Naive thymus-derived CD8-positive, alpha-beta T cell (primary cell): ENCODE measurements at regions not wholly inside any gene's neighbourhood (a gene's known extent, or its start where the extent isn't known, plus 50 kb on each side); places are given as distances from the start of the nearest gene placed in this dataset.

Source experiments
- ATAC-seq, 2 donors: fragments of 150-1000 bp; cut with Tn5 transposase in 1 of 2; sonication (Bioruptor Pico), chemical (Tn5 transposase) in 1 of 2; 1 replicate in 1 of 2; 2 replicates in 1 of 2; pipeline ENCODE4 v1.10.0; 2021; ENCODE audit warnings: mild to moderate bottlenecking in 2 of 2, moderate library complexity in 2 of 2
- POLR2A ChIA-PET: fragments of 350-600 bp; sonication (Branson Sonifier 250); formaldehyde crosslinking; loops from one replicate; lab custom pipeline; 2021; ENCODE audit warnings: antibody characterized with exemption; lab: Charles Lee
- DNase-seq, 10 donors: peaks; one replicate each; pipeline versions ENCODE4 v3.0.0 to v3.0.0-alpha.2; 2020 to 2022
- H3K27ac Mint-ChIP-seq, 10 donors: one replicate each; pipeline ENCODE4 v1.8.0; 2020 to 2022; ENCODE audit warnings: mild to moderate bottlenecking in 10 of 10, mixed read lengths in 10 of 10, moderate library complexity in 4 of 10, inconsistent platforms in 1 of 10
- H3K27me3 Mint-ChIP-seq, 5 donors: one replicate each; pipeline ENCODE4 v1.8.0; 2021 to 2022; ENCODE audit warnings: mixed read lengths in 5 of 5
- H3K36me3 Mint-ChIP-seq, 3 donors: one replicate each; pipeline ENCODE4 v1.8.0; 2020 to 2022; ENCODE audit warnings: mixed read lengths in 3 of 3, mild to moderate bottlenecking in 2 of 3, inconsistent platforms in 1 of 3
- H3K4me1 Mint-ChIP-seq, 4 donors: one replicate each; pipeline ENCODE4 v1.8.0; 2021 to 2022; ENCODE audit warnings: mixed read lengths in 4 of 4
- H3K4me3 Mint-ChIP-seq, 10 donors: one replicate each; pipeline ENCODE4 v1.8.0; 2020 to 2022; ENCODE audit warnings: mild to moderate bottlenecking in 10 of 10, mixed read lengths in 10 of 10, moderate library complexity in 6 of 10, inconsistent platforms in 1 of 10
- H3K9me3 Mint-ChIP-seq, 9 donors: one replicate each; pipeline ENCODE4 v1.8.0; 2020 to 2022; ENCODE audit warnings: mixed read lengths in 9 of 9, mild to moderate bottlenecking in 3 of 9, inconsistent platforms in 1 of 9, moderate library complexity in 1 of 9

DNA sequence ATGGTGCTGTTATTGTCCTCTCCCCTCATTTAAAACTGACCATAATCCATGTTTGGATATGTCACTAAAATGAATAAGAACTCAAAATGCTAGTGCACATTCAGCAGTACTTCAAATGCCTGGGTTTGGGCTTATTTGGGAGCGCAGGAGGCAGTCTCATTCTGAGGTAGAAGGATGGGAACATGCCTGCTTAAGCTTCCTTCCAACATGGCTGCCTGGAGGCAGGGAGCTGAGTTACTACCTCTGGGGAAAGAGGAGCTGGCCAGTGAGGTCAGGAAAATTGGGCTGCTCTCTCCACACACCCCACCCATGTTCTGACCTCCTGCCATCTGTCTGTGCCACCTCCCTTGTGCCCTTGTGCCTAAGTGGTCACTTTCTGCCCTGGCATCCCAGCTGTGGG, 85.7 kb downstream of the PTPRS start:
- H3K9me3 Mint-ChIP-seq, result peaks cover 3 to 40% (median 23%) of the 10 kb centered on the region in 9 donors
- H3K27ac Mint-ChIP-seq, result no peak overlapping the region
- POLR2A ChIA-PET, result interaction anchor here (0.5 kb wide), 1 partner anchor 192 kb away, joined by 3 read pairs; no protein-coding TSS in a partner anchor
- H3K36me3 Mint-ChIP-seq, result peaks cover 13 to 20% (median 20%) of the 10 kb centered on the region in 3 donors
- H3K4me1 Mint-ChIP-seq, result no peaks in the 10 kb centered on the region
- ATAC-seq (no peak), DNase-seq (no peak)
- no peaks in the 10 kb centered on the region for H3K27me3 Mint-ChIP-seq
- H3K4me3 Mint-ChIP-seq, result no peak overlapping the region

DNA sequence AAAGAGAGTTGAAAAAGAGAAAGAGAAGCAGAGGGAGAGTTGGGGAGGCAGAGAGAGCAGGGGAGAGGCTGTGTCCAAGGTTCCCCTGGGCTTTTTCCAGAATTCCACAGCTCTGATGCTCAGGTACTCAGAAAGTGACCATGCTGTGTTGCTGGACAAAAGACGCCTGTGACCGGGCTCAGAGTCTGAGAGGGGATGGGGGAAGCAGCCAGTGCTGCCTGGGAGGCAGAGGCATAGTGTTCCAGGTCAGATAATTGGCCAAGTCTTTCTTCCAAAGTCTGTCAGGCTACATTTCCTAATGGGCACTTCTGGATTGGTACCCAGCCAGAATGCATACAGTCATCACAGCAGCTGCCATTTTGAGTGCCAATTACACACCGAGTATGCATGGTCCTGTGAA, 86.1 kb downstream of the PTPRS start:
- no peak overlapping the region for H3K4me3 Mint-ChIP-seq
- H3K4me1 Mint-ChIP-seq, result no peaks in the 10 kb centered on the region
- H3K36me3 Mint-ChIP-seq, result peaks cover 13 to 20% (median 20%) of the 10 kb centered on the region in 3 donors
- H3K27me3 Mint-ChIP-seq, result peaks cover 0 to 3% (median 0%) of the 10 kb centered on the region in 5 donors
- DNase-seq, result no peak
- POLR2A ChIA-PET, result interaction anchor here (0.5 kb wide), 1 partner anchor 192 kb away, joined by 3 read pairs; no protein-coding TSS in a partner anchor
- ATAC-seq, result no peak
- H3K9me3 Mint-ChIP-seq, result peaks cover 3 to 40% (median 23%) of the 10 kb centered on the region in 9 donors
- no peak overlapping the region for H3K27ac Mint-ChIP-seq

GRCh38 chr19:5253406-5254110, 87.1 kb downstream of the PTPRS start:
- ATAC-seq (no peak), DNase-seq (no peak)
- no peak overlapping the region for H3K4me3 Mint-ChIP-seq
- H3K36me3 Mint-ChIP-seq, result peaks cover 13 to 20% (median 20%) of the 10 kb centered on the region in 3 donors
- H3K9me3 Mint-ChIP-seq, result peaks cover 3 to 40% (median 23%) of the 10 kb centered on the region in 9 donors
- H3K4me1 Mint-ChIP-seq, result no peaks in the 10 kb centered on the region
- H3K27ac Mint-ChIP-seq, result no peak overlapping the region
- peaks cover 0 to 5% (median 1%) of the 10 kb centered on the region in 5 donors for H3K27me3 Mint-ChIP-seq
- POLR2A ChIA-PET, result no interaction called here

DNA sequence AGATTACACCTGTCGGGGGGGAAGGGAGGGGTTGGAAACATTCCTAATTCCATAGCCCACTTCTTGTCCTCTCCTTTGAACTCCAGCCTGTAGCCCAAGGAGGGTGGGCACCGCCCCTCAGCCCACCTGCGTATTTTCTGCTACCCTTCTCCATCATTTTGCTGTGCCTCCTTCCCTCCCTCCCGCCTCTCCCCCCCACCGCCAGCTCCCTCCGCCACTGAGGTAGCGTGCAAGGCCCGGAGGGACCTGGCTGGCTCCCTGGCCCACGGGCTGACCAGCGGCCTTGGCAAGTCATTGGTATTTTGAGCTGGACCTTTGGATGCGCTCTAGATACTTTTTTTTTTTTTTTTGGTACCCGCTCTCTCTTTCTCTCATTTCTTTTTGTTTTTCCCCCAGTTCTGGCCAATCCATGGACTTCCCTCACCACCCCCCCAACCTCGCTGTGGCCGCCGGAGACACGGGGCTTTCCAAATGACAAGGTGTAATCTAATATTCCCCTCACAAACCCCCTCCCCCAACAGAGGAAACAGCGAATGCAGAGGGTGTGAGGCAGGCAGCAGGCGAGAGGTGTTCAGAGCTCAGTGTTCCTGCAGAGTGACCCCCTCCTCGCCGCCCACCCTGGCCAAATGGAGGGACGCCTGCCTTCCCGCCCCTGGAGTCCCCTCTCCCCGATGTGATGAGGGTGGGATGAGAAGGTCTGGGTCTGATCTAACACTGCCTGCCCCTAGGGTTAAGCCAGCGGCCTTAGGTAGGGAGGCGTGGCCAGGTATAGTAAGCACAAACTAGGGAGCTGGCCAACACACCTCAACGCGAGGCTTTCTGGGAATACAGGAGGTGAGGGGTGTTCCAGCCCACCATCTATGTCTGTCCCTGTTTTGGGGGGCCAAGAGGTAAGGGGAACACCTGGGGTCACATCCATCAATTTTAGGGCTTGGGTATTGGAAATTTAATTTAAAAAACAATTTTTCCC, 89.2 kb downstream of the PTPRS start:
- no peak overlapping the region for H3K27ac Mint-ChIP-seq
- H3K36me3 Mint-ChIP-seq, result peaks cover 11 to 20% (median 17%) of the 10 kb centered on the region in 3 donors
- H3K9me3 Mint-ChIP-seq, result peaks cover 3 to 35% (median 18%) of the 10 kb centered on the region in 9 donors
- peaks cover 0 to 2% (median 0%) of the 10 kb centered on the region in 4 donors for H3K4me1 Mint-ChIP-seq
- H3K27me3 Mint-ChIP-seq, result peaks cover 0 to 12% (median 4%) of the 10 kb centered on the region in 5 donors
- H3K4me3 Mint-ChIP-seq, result no peak overlapping the region
- DNase-seq (no peak), ATAC-seq (no peak)
- POLR2A ChIA-PET, result no interaction called here

GRCh38 chr19:5250127-5250659, 90.4 kb downstream of the PTPRS start:
- DNase-seq (no peak), ATAC-seq (no peak)
- Mint-ChIP-seq H3K36me3 (peaks cover 6 to 14% (median 11%) of the 10 kb centered on the region in 3 donors), H3K27ac (no peak overlapping the region), H3K27me3 (peaks cover 0 to 14% (median 4%) of the 10 kb centered on the region in 5 donors), H3K4me1 (peaks cover 0 to 2% (median 0%) of the 10 kb centered on the region in 4 donors), H3K4me3 (no peak overlapping the region), H3K9me3 (peaks cover 3 to 23% (median 8%) of the 10 kb centered on the region in 9 donors)
- POLR2A ChIA-PET, result no interaction called here

GRCh38 chr19:5249526-5249925, 91.1 kb downstream of the PTPRS start:
- POLR2A ChIA-PET, result interaction anchor here (0.6 kb wide), 1 partner anchor 149 kb away, joined by 4 read pairs; no protein-coding TSS in a partner anchor
- Mint-ChIP-seq H3K9me3 (peaks cover 0 to 17% (median 7%) of the 10 kb centered on the region in 9 donors), H3K4me1 (peaks cover 0 to 2% (median 0%) of the 10 kb centered on the region in 4 donors), H3K4me3 (no peak overlapping the region), H3K27me3 (peaks cover 0 to 14% (median 4%) of the 10 kb centered on the region in 5 donors), H3K27ac (no peak overlapping the region), H3K36me3 (peaks cover 5 to 13% (median 8%) of the 10 kb centered on the region in 3 donors)
- DNase-seq (no peak), ATAC-seq (no peak)

DNA sequence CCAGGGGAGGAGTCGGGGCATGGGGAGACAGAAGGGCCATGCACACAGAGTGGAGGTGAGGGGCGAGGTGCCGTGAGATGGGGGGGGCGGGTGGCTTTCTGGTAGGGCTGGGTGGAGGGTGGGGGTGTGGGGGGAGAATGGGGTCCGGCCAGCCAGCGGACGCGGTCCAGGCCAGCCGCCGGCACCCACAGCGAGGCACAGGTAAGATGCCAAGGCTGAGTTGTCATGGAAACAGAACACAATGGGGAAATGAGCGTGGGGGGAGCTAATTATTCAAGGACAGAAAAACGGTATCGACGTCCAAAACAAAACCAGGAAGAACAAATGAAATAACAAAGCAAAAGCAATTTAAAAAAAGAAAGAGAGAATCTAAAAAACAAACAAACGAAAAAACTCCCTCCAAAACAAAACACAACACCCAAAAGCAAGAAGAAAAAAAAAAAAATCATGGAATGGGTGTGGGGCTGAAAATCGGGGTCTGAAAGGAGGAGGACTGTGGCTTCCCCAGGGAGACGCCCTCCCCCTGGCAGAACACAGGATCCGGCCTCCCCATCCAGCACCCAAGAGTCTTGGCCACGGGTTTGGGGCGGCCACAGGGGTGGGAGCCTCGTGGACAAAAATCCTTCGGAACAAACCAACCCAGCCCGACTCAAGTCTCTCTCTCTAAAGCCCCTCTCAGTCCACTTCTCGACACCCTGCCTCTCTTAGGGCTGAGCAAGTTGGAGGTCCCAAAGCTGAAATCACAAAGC, 92.5 kb downstream of the PTPRS start:
- Mint-ChIP-seq H3K9me3 (peaks cover 0 to 3% (median 0%) of the 10 kb centered on the region in 9 donors), H3K4me1 (peaks cover 0 to 2% (median 0%) of the 10 kb centered on the region in 4 donors), H3K27me3 (peaks cover 0 to 14% (median 4%) of the 10 kb centered on the region in 5 donors), H3K4me3 (no peak overlapping the region), H3K36me3 (peaks cover 0 to 2% (median 2%) of the 10 kb centered on the region in 3 donors), H3K27ac (no peak overlapping the region)
- DNase-seq (no peak), ATAC-seq (no peak)
- POLR2A ChIA-PET, result no interaction called here

DNA sequence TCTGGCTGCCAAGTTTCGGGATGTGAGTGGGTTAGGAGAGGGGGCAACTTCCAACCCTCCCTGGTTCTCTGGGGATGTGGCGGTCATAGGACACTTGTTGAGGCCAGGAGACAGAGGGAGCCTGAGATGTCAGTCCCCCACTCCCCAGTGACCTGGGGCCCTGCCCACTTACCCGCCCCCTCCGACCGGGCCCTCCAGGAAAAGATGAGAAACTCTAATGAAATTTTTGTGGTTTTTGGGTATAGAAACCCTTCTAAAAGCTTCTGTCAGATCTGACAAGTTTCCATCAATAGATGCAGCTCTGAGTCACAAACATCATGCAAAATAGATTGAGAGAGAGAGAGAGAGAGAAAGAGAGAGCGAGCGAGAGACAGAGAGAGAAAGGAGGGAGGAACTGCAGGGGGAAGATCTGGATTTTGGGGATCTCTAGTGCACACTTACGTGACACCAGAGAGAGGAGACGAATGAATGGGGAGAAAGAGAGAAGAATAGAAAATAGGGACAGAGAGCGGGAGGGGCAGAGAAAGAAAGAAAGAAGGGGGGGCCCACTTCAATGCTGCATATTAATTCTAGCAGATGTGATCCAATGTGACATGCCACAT, 94.0 kb downstream of the PTPRS start:
- no peak for DNase-seq
- H3K27ac Mint-ChIP-seq, result no peak overlapping the region
- no peak overlapping the region for H3K4me3 Mint-ChIP-seq
- H3K4me1 Mint-ChIP-seq, result peaks cover 0 to 2% (median 0%) of the 10 kb centered on the region in 4 donors
- H3K27me3 Mint-ChIP-seq, result peaks cover 0 to 14% (median 4%) of the 10 kb centered on the region in 5 donors
- ATAC-seq, result no peak
- POLR2A ChIA-PET, result no interaction called here
- H3K36me3 Mint-ChIP-seq, result peaks cover 0 to 2% (median 0%) of the 10 kb centered on the region in 3 donors
- H3K9me3 Mint-ChIP-seq, result no peaks in the 10 kb centered on the region

DNA sequence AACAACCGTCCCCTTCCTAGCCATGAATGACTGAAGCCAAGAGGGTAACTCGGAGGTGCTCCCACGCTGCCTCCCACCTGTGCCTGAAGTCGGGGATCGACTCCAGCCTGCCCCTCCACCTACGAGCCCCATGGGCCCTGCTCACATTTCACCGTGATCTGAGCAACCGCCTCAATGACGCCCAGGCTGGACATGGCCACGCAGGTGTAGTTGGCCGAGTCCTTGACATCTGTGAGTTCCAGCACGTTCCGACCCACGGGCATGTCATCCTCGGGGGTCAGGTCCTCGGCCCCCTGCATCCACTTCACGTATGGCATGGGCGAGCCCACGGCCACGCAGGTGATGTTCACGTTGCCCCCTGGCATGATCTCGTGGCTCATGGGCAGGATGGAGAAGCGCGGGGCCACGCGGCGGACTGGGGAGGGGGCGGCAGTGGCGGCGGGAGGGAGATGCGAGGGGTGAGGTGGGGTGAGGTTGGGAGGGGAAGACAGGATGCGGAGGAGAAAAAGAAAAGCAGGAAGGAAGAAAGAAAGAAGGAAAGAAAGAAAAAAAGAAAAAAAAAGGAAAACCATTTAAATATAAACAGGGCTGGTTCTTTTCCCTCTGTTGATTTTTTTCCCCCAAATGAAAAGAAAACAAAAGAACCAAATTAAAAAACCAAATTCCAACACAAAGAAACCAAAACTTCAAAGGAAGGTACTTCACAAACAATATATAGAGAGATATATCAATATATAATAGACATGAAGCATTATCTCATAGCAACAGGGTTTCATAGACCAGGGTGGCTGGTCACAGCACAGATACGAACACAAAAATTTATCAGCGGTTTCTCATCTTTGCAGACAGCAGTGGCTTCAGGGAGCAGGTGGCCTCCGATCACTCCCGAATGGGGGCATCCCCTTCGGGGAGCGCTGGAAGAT, 94.7 kb downstream of the PTPRS start:
- H3K27ac Mint-ChIP-seq, result peak overlapping the region in 1 of 10 donors; percentile 18
- ATAC-seq (no peak), DNase-seq (no peak)
- H3K27me3 Mint-ChIP-seq, result peaks cover 0 to 14% (median 4%) of the 10 kb centered on the region in 5 donors
- H3K36me3 Mint-ChIP-seq, result peaks cover 0 to 2% (median 0%) of the 10 kb centered on the region in 3 donors
- H3K9me3 Mint-ChIP-seq, result no peaks in the 10 kb centered on the region
- H3K4me3 Mint-ChIP-seq, result no peak overlapping the region
- POLR2A ChIA-PET, result no interaction called here
- peaks cover 0 to 2% (median 0%) of the 10 kb centered on the region in 4 donors for H3K4me1 Mint-ChIP-seq

DNA sequence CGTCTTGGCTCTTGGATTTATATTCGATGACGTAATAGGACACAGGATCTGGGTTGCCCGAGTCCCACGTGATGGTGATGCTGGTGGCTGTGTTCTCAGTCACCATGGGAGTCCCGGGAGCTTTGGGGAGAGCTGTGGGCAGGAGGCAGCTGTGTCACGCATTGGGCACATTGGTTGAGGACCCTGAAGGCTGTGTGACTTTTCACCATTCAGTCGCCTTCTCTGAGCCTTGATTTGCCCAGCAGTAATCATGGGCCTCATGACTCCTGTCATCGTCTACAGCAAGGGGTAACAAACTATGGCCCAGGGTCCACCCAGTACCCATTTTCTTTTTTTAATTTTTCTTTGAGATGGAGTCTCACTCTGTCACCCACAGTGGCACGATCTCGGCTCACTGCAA, 96.3 kb downstream of the PTPRS start:
- ATAC-seq (no peak), DNase-seq (no peak)
- POLR2A ChIA-PET, result no interaction called here
- Mint-ChIP-seq H3K9me3 (no peaks in the 10 kb centered on the region), H3K4me1 (peaks cover 0 to 7% (median 0%) of the 10 kb centered on the region in 4 donors), H3K27me3 (peaks cover 1 to 14% (median 4%) of the 10 kb centered on the region in 5 donors), H3K27ac (no peak overlapping the region), H3K36me3 (peaks cover 0 to 6% (median 0%) of the 10 kb centered on the region in 3 donors), H3K4me3 (no peak overlapping the region)

DNA sequence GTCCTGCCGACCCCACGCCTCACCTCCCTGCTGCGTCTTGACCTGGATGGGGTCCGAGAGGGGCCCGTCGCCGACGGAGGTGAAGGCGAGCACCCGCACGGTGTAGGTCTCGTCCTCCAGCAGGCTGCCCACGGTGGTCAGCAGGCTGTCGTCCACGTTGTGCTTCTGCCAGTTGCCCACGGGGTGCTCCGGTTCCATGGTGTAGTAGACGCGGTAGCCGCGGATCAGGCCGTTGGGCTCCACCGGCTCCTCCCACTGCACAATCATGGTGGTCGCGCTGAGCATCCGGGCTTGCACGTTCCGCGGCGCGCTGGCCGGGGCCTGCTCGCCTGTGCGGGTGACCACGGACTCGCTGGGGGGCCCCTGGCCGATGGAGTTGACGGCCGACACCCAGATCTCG, 96.7 kb downstream of the PTPRS start:
- no peak for ATAC-seq
- H3K9me3 Mint-ChIP-seq, result no peaks in the 10 kb centered on the region
- no peak overlapping the region for H3K4me3 Mint-ChIP-seq

More for the DNA sequence above, 96.7 kb downstream of the PTPRS start:
- Mint-ChIP-seq H3K27ac (no peak overlapping the region), H3K4me1 (peaks cover 0 to 7% (median 0%) of the 10 kb centered on the region in 4 donors), H3K27me3 (peaks cover 0 to 14% (median 4%) of the 10 kb centered on the region in 5 donors), H3K36me3 (peaks cover 0 to 8% (median 0%) of the 10 kb centered on the region in 3 donors)
- POLR2A ChIA-PET, result no interaction called here
- no peak for DNase-seq
